Skeletal muscle satellite cell (primary cell): ENCODE measurements at regions not wholly inside any gene's neighbourhood (a gene's known extent, or its start where the extent isn't known, plus 50 kb on each side); places are given as distances from the start of the nearest gene placed in this dataset.
"Not testable (repeated sequence)": the region's sequence is repeated elsewhere in the genome, so short reads cannot be mapped to it uniquely, and the experiment has no call there.

ENCODE experiments used
- H3K27me3 ChIP-seq: 2 replicates; pipeline ENCODE4 v1.7.0; 2013; ENCODE audit warnings: low read length; ENCODE audit not compliant: control insufficient read depth, insufficient read depth
- H3K36me3 ChIP-seq: 2 replicates; pipeline ENCODE4 v1.7.0; 2013; ENCODE audit warnings: mild to moderate bottlenecking, control low read depth, low read length; ENCODE audit not compliant: insufficient read depth
- H3K4me1 ChIP-seq: 2 replicates; pipeline ENCODE4 v1.7.0; 2013; ENCODE audit warnings: low read length; ENCODE audit not compliant: control insufficient read depth, insufficient read depth
- H3K4me2 ChIP-seq: 2 replicates; pipeline ENCODE4 v1.7.0; 2013; ENCODE audit warnings: mild to moderate bottlenecking, low read length
- H3K4me3 ChIP-seq: 2 replicates; pipeline ENCODE4 v1.7.0; 2013; ENCODE audit warnings: low read length
- H3K9ac ChIP-seq: 2 replicates; pipeline ENCODE4 v1.7.0; 2013; ENCODE audit warnings: mild to moderate bottlenecking, low read depth, low read length, moderate library complexity
- H3K9me3 ChIP-seq: replicated peaks from 2 replicates; pipeline ENCODE4 v1.7.0; 2013; ENCODE audit warnings: mild to moderate bottlenecking, control low read depth, low read length

GRCh38 chr2:194090251-194090905 lies 1566.6 kb upstream of the SLC39A10 start:
- no peaks in the 10 kb centered on the region for H3K27me3 ChIP-seq

GRCh38 chr2:194087089-194087958 lies 1569.7 kb upstream of the SLC39A10 start:
- Histone ChIP-seq H3K9ac (no peak overlapping the region), H3K4me2 (no peak overlapping the region), H3K4me3 (no peak overlapping the region), H3K27me3 (no peaks in the 10 kb centered on the region), H3K36me3 (no peaks in the 10 kb centered on the region), H3K4me1 (no peaks in the 10 kb centered on the region), H3K9me3 (no peaks in the 10 kb centered on the region)

More at GRCh38 chr2:194090251-194090905, 1566.6 kb upstream of the SLC39A10 start:
- Histone ChIP-seq H3K4me1 (no peaks in the 10 kb centered on the region), H3K9me3 (no peaks in the 10 kb centered on the region), H3K36me3 (no peaks in the 10 kb centered on the region), H3K4me2 (no peak overlapping the region), H3K4me3 (no peak overlapping the region), H3K9ac (no peak overlapping the region)

GRCh38 chr2:194086129-194086528 lies 1570.9 kb upstream of the SLC39A10 start:
- no peaks in the 10 kb centered on the region for H3K27me3 ChIP-seq

GRCh38 chr2:194079989-194080388 lies 1577.0 kb upstream of the SLC39A10 start:
- no peaks in the 10 kb centered on the region for H3K36me3 ChIP-seq
- H3K4me1 ChIP-seq: no peaks in the 10 kb centered on the region
- no peaks in the 10 kb centered on the region for H3K27me3 ChIP-seq

More at GRCh38 chr2:194086129-194086528, 1570.9 kb upstream of the SLC39A10 start:
- no peak overlapping the region for H3K4me3 ChIP-seq
- H3K4me2 ChIP-seq: no peak overlapping the region
- no peak overlapping the region for H3K9ac ChIP-seq
- H3K36me3 ChIP-seq: no peaks in the 10 kb centered on the region
- H3K9me3 ChIP-seq: no peaks in the 10 kb centered on the region
- H3K4me1 ChIP-seq: no peaks in the 10 kb centered on the region

GRCh38 chr2:194077366-194077765 lies 1579.7 kb upstream of the SLC39A10 start:
- no peaks in the 10 kb centered on the region for H3K9me3 ChIP-seq
- no peak overlapping the region for H3K4me2 ChIP-seq
- H3K27me3 ChIP-seq: no peaks in the 10 kb centered on the region
- no peak overlapping the region for H3K4me3 ChIP-seq
- H3K36me3 ChIP-seq: no peaks in the 10 kb centered on the region
- no peak overlapping the region for H3K9ac ChIP-seq
- no peaks in the 10 kb centered on the region for H3K4me1 ChIP-seq

More at GRCh38 chr2:194079989-194080388, 1577.0 kb upstream of the SLC39A10 start:
- Histone ChIP-seq H3K4me2 (no peak overlapping the region), H3K9me3 (no peaks in the 10 kb centered on the region), H3K9ac (no peak overlapping the region), H3K4me3 (no peak overlapping the region)

DNA sequence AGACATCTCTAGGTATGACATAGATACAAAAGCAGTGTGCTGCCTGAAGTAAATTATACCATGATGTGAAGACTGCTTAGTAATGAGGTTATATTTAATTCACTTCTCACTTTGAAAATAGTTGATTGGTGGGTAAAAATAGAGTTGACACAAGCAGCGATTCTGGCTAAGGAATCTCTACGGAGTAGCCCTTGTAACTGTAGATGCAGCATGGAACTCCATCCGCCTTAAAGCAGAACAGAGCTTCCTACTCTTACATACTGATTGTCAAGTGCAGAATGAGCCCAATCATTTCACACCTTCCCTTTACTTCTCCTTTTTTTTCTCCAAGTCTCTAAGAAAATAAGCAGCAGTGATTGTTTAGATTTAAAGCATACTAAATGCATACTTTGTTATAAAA lies 1594.6 kb upstream of the SLC39A10 start:
- Histone ChIP-seq H3K4me2 (no peak overlapping the region), H3K27me3 (no peaks in the 10 kb centered on the region), H3K9ac (no peak overlapping the region), H3K36me3 (no peaks in the 10 kb centered on the region), H3K4me1 (no peaks in the 10 kb centered on the region), H3K4me3 (no peak overlapping the region), H3K9me3 (no peaks in the 10 kb centered on the region)

DNA sequence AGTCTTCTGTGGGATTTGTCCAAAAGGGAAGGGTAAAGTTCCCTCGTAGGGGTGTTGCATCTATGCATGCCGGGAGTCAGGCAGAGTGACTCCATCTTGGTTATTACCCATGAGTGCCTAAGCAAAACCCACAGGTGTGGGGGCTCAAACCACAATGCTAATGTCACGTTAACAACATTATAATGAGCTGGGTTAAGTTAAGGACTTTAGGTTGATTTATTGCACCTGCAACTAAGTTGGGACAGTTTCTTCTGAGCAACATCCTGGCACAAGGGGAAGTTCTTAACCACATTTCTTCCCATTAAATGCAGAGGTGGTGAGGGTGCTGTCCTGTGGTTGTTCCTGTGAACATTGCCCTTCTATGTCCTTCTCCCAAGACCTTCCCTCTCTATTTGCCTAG lies 1596.8 kb upstream of the SLC39A10 start:
- no peaks in the 10 kb centered on the region for H3K36me3 ChIP-seq
- no peak overlapping the region for H3K4me2 ChIP-seq
- H3K9me3 ChIP-seq: no peaks in the 10 kb centered on the region
- no peak overlapping the region for H3K9ac ChIP-seq
- no peak overlapping the region for H3K4me3 ChIP-seq
- H3K4me1 ChIP-seq: peaks cover under 1% of the 10 kb centered on the region
- H3K27me3 ChIP-seq: no peaks in the 10 kb centered on the region

DNA sequence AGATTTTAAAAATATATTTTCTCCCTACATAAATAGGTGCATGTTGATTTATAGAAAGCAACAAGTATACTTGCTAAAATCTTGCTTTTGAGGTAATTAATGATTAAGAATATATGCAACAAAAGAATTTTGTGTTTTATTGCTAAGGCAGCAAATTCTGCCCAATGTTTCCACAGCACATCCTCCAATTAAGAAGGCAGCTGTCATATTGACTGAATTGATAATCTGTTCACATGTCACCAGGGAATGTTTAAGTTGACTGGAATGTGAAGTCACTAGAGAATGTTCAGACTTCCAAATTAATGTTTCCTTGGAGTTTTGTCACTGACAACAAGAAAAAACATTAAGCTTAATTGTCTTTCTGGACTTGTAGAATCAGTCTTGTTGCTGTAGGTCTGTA lies 1602.7 kb upstream of the SLC39A10 start:
- H3K4me3 ChIP-seq: no peak overlapping the region
- no peaks in the 10 kb centered on the region for H3K27me3 ChIP-seq
- no peak overlapping the region for H3K9ac ChIP-seq
- no peak overlapping the region for H3K4me2 ChIP-seq
- no peaks in the 10 kb centered on the region for H3K36me3 ChIP-seq
- H3K4me1 ChIP-seq: peaks cover 11% of the 10 kb centered on the region
- no peaks in the 10 kb centered on the region for H3K9me3 ChIP-seq

- Histone ChIP-seq H3K4me2 (no peak overlapping the region), H3K4me3 (no peak overlapping the region), H3K27me3 (no peaks in the 10 kb centered on the region), H3K4me1 (no peaks in the 10 kb centered on the region), H3K9ac (no peak overlapping the region), H3K36me3 (no peaks in the 10 kb centered on the region), H3K9me3 (no peaks in the 10 kb centered on the region)
Measured at GRCh38 chr2:194044321-194044720, 1612.7 kb upstream of the SLC39A10 start.

DNA sequence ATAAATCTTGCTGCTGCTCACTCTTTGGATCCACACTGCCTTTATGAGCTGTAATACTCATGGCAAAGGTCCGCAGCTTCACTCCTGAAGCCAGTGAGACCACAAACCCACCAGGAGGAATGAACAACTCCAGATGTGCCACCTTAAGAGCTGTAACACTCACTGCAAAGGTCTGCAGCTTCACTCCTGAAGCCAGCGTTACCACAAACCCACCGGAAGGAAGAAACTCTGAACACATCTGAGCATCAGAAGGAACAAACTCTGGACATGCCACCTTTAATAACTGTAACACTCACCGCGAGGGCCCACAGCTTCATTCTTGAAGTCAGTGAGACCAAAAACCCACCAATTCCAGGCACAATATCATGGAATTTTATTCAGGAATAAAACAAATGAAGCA lies 1635.9 kb upstream of the SLC39A10 start:
- H3K9me3 ChIP-seq, H3K4me2 ChIP-seq, H3K27me3 ChIP-seq, H3K4me3 ChIP-seq, H3K36me3 ChIP-seq, H3K4me1 ChIP-seq, H3K9ac ChIP-seq: not testable (repeated sequence)

DNA sequence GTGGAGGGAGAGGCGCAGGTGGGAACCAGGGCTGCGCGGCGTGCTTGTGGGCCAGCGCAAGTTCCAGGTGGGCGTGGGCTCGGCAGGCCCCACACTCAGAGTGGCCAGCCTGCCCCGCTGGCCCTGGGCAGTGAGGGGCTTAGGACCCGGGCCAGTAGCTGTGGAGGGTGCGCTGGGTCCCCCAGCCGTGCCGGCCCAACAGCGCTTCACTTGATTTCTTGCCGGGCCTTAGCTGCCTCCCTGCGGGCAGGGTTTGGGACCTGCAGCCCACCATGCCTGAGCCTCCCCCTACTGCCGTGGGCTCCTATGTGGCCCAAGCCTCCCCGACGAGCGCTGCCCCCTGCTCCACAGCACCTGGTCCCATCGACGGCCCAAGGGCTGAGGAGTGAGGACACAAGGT lies 1636.9 kb upstream of the SLC39A10 start:
- H3K36me3 ChIP-seq: no peaks in the 10 kb centered on the region
- no peaks in the 10 kb centered on the region for H3K27me3 ChIP-seq
- no peak overlapping the region for H3K4me3 ChIP-seq
- no peaks in the 10 kb centered on the region for H3K4me1 ChIP-seq
- H3K9me3 ChIP-seq: no peaks in the 10 kb centered on the region
- no peak overlapping the region for H3K9ac ChIP-seq
- H3K4me2 ChIP-seq: no peak overlapping the region
